Keratinocyte (primary cell): ENCODE measurements at regions not wholly inside any gene's neighbourhood (a gene's known extent, or its start where the extent isn't known, plus 50 kb on each side); places are given as distances from the start of the nearest gene placed in this dataset.

Experiments
- DNase-seq: peaks from one replicate; pipeline ENCODE4 v3.0.0-alpha.2; 2011; ENCODE audit warnings: low read depth, missing footprints, low spot score
- FAIRE-seq: peaks from 2 replicates; lab custom pipeline; 2011; peaks lifted over from hg19 to GRCh38; lab: Jason Lieb, UNC
- H2AFZ ChIP-seq: 2 replicates; pipeline ENCODE4 v1.6.0; 2012; ENCODE audit warnings: low read length, control low read depth, inconsistent platforms; ENCODE audit not compliant: control insufficient read depth
- H3K27ac ChIP-seq: 2 replicates; pipeline ENCODE4 v1.5.1; 2011; ENCODE audit warnings: low read length; ENCODE audit not compliant: control insufficient read depth, insufficient read depth
- H3K27me3 ChIP-seq: 3 replicates; pipeline ENCODE4 v1.6.0; 2011; ENCODE audit warnings: low read length; ENCODE audit not compliant: control insufficient read depth, insufficient read depth; ENCODE audit errors: extremely low read depth
- H3K36me3 ChIP-seq, 2 experiments: 2 replicates in 1 of 2; 3 replicates in 1 of 2; pipeline ENCODE4 v1.5.1; 2011; ENCODE audit warnings: low read length in 2 of 2, mild to moderate bottlenecking in 1 of 2; ENCODE audit not compliant: control insufficient read depth in 2 of 2, insufficient read depth in 2 of 2; ENCODE audit errors: extremely low read depth in 1 of 2
- H3K4me1 ChIP-seq: 3 replicates; pipeline ENCODE4 v1.5.1; 2011; ENCODE audit warnings: low read length; ENCODE audit not compliant: control insufficient read depth, insufficient read depth; ENCODE audit errors: extremely low read depth
- H3K4me2 ChIP-seq: 3 replicates; pipeline ENCODE4 v1.6.0; 2011; ENCODE audit warnings: low read depth, low read length; ENCODE audit not compliant: control insufficient read depth, insufficient read depth; ENCODE audit errors: extremely low read depth
- H3K4me3 ChIP-seq, 3 experiments: fragments of 200-600 bp in 1 of 3; sonication (generic) in 1 of 3; 2 replicates in 2 of 3; 3 replicates in 1 of 3; pipeline ENCODE4 v1.5.1; 2011 to 2016; ENCODE audit warnings: low read length in 3 of 3, mild to moderate bottlenecking in 3 of 3, control low read depth in 2 of 3, inconsistent platforms in 1 of 3, low read depth in 1 of 3, mixed read lengths in 1 of 3, mixed run types in 1 of 3, moderate library complexity in 1 of 3; ENCODE audit not compliant: control insufficient read depth in 2 of 3, insufficient read depth in 2 of 3; ENCODE audit errors: extremely low read depth in 1 of 3
- H3K79me2 ChIP-seq: 2 replicates; pipeline ENCODE4 v1.6.0; 2012; ENCODE audit warnings: low read length; ENCODE audit not compliant: control insufficient read depth, insufficient read depth
- H3K9ac ChIP-seq: 3 replicates; pipeline ENCODE4 v1.6.0; 2011; ENCODE audit warnings: low read length; ENCODE audit not compliant: control insufficient read depth, insufficient read depth; ENCODE audit errors: extremely low read depth
- H3K9me1 ChIP-seq: 3 replicates; pipeline ENCODE4 v1.6.0; 2011; ENCODE audit warnings: low read length; ENCODE audit not compliant: control insufficient read depth, insufficient read depth; ENCODE audit errors: extremely low read depth
- H3K9me3 ChIP-seq: 2 replicates; pipeline ENCODE4 v1.5.1; 2012; ENCODE audit warnings: low read depth, low read length; ENCODE audit not compliant: control insufficient read depth
- H4K20me1 ChIP-seq: 3 replicates; pipeline ENCODE4 v1.6.0; 2011; ENCODE audit warnings: low read length; ENCODE audit not compliant: control insufficient read depth, insufficient read depth; ENCODE audit errors: extremely low read depth
- CTCF ChIP-seq, 3 experiments: IDR thresholded peaks in 1 of 3; conservative IDR thresholded peaks in 1 of 3; optimal IDR thresholded peaks in 1 of 3; 2 replicates in 2 of 3; 3 replicates in 1 of 3; pipeline versions ENCODE3 to v1.5.1; 2011; ENCODE audit warnings: low read length in 3 of 3, mild to moderate bottlenecking in 3 of 3, moderate library complexity in 2 of 3, control low read depth in 1 of 3, inconsistent platforms in 1 of 3; ENCODE audit not compliant: insufficient read depth in 2 of 3; ENCODE audit errors: extremely low read depth in 1 of 3
- EZH2 ChIP-seq: IDR thresholded peaks from one replicate; pipeline ENCODE4 v1.6.1; 2012; ENCODE audit warnings: inconsistent platforms, mild to moderate bottlenecking, low read length, moderate library complexity
- dilution Hi-C: fragments of 300-500 bp; cut with MboI; formaldehyde crosslinking; loops from one replicate; pipeline ENCODE4 v1.7.0; 2020; ENCODE audit warnings: low sequenced_read_pairs; ENCODE audit not compliant: extremely low pct_ligation_motif_present

DNA sequence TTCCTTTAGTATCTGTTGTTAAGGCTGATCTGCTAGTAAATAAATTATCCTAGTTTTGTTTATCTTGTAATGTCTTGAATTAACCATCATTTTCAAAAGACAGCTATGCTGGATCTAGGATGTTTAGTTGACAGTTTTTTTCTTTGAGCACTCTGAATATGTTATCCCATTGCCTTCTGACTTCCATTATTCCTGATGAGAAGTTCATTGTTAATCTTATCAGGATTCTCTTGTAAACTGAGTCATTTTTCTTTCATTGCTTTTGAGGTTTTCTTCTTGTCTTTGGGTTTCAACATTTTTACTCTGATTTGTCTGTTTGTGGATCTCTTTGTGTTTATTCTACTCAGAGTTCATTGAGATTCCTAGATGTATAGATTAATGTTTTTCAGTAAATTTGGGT lies 157.7 kb downstream of the WNT7A start:
- TF ChIP-seq CTCF (optimal IDR thresholded peaks at IDR 0.05 in 1 of 3, IDR thresholded peaks at IDR 0.05 in 1 of 3, conservative IDR thresholded peaks at IDR 0.05 in 1 of 3; ENCODE audit: extremely low read depth in 1 of 3, insufficient read depth in 2 of 3, low read length in 3 of 3) (no peak), EZH2 (no peak)
- FAIRE-seq (no peak), DNase-seq (no peak)
- Histone ChIP-seq H3K9me1 (no peaks in the 10 kb centered on the region), H3K79me2 (no peaks in the 10 kb centered on the region), H2AFZ (no peak overlapping the region), H3K9ac (no peak overlapping the region), H3K4me2 (no peak overlapping the region), H3K4me3 (no peak overlapping the region), H3K4me1 (no peaks in the 10 kb centered on the region), H3K9me3 (no peaks in the 10 kb centered on the region), H3K27ac (no peak overlapping the region), H4K20me1 (no peaks in the 10 kb centered on the region), H3K36me3 (no peaks in the 10 kb centered on the region), H3K27me3 (peaks cover 4% of the 10 kb centered on the region)
- dilution Hi-C loops, result no loop called here

DNA sequence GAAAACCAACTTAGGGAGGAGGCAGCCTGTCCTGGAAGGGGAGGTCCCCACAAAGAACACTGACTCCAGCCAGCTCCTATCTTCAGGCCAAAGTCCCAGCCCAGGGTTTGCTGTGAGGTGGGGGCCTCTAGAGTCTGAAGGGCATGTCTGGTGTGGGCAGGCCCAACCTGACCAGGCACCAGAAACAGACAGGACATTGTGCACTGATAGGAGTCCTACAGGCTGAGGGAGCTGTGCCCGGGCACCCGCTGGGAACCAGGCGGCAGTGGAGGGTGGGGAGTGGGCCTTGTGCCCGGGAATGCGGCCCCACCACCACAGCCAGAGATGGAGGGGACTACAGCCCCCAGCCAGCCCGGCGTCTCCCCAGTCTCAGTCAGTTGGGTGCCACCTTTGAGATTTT lies 161.4 kb downstream of the WNT7A start:
- Histone ChIP-seq H3K9me3 (no peaks in the 10 kb centered on the region), H2AFZ (no peak overlapping the region), H3K4me3 (no peak overlapping the region), H3K79me2 (no peaks in the 10 kb centered on the region), H3K9ac (no peak overlapping the region), H3K27ac (no peak overlapping the region), H3K27me3 (no peaks in the 10 kb centered on the region), H3K36me3 (no peaks in the 10 kb centered on the region), H3K4me1 (no peaks in the 10 kb centered on the region), H3K9me1 (no peaks in the 10 kb centered on the region), H4K20me1 (no peaks in the 10 kb centered on the region), H3K4me2 (no peak overlapping the region)
- no peak for DNase-seq
- no peak for FAIRE-seq
- no peak for TF ChIP-seq CTCF (optimal IDR thresholded peaks at IDR 0.05 in 1 of 3, IDR thresholded peaks at IDR 0.05 in 1 of 3, conservative IDR thresholded peaks at IDR 0.05 in 1 of 3; ENCODE audit: extremely low read depth in 1 of 3, insufficient read depth in 2 of 3, low read length in 3 of 3)
- TF ChIP-seq EZH2, result no peak
- dilution Hi-C loops, result no loop called here
